ENCODE measurements at regions not wholly inside any gene's neighbourhood (a gene's known extent, or its start where the extent isn't known, plus 50 kb on each side); places are given as distances from the start of the nearest gene placed in this dataset.

DNA sequence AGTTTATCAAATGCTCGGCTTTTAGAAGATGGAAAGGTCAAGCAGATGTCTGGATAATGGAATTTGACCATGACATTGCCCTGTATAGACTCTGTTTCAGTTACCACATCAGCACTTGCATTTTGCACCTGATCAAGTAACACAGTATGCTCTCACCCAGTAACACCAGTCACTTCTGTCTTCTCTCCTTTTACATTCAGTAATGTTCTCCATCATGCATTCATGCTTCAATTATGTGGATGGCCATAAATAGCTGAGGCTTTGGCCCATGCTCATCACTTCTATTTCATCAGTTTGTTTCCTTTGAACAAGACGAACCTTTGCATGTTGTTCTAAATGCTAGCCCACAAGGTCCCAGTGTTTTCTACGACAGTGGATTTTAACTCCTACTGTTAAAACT is 322.9 kb upstream of the ACVR2A start:
- Histone ChIP-seq H3K36me3 (no peaks in the 10 kb centered on the region), H3K4me1 (ENCODE audit: low read depth) (no peaks in the 10 kb centered on the region), H3K4me3 (no peak overlapping the region), H3K9me3 (ENCODE audit: low read depth) (no peaks in the 10 kb centered on the region), H3K27me3 (no peaks in the 10 kb centered on the region), H3K27ac (no peak overlapping the region)
- TF ChIP-seq, protein P1, sequence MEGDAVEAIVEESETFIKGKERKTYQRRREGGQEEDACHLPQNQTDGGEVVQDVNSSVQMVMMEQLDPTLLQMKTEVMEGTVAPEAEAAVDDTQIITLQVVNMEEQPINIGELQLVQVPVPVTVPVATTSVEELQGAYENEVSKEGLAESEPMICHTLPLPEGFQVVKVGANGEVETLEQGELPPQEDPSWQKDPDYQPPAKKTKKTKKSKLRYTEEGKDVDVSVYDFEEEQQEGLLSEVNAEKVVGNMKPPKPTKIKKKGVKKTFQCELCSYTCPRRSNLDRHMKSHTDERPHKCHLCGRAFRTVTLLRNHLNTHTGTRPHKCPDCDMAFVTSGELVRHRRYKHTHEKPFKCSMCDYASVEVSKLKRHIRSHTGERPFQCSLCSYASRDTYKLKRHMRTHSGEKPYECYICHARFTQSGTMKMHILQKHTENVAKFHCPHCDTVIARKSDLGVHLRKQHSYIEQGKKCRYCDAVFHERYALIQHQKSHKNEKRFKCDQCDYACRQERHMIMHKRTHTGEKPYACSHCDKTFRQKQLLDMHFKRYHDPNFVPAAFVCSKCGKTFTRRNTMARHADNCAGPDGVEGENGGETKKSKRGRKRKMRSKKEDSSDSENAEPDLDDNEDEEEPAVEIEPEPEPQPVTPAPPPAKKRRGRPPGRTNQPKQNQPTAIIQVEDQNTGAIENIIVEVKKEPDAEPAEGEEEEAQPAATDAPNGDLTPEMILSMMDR (IDR thresholded peaks at IDR 0.05; ENCODE audit: low read depth, low read length) = no peak
- DNase-seq (ENCODE audit: low read depth in 1 of 2, low spot score in 1 of 2) = no peak

DNA sequence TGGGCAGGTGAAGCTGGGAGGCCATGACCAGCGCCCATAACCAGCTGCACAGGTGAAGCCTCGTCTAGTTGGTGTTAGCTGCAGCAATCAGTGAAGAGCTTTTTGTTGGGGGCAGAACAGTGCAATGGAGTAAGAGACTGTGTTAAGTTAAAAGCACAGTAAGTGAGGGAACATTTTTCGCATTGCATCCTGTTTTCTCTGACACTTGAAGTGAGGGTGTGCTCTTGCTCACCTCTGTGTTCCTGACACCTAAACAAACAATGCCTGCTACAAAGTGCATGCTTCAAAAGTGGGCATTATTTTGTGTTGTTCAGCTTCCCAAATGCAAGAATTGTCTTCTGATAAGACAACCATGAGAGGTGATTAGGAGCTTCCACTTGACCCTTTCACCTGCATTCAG is 324.0 kb upstream of the ACVR2A start:
- no peak for DNase-seq (ENCODE audit: low read depth in 1 of 2, low spot score in 1 of 2)
- no peaks in the 10 kb centered on the region for H3K4me1 ChIP-seq (ENCODE audit: low read depth)
- no peaks in the 10 kb centered on the region for H3K27me3 ChIP-seq
- no peaks in the 10 kb centered on the region for H3K36me3 ChIP-seq
- no peak overlapping the region for H3K27ac ChIP-seq
- H3K9me3 ChIP-seq (ENCODE audit: low read depth) = no peaks in the 10 kb centered on the region
- H3K4me3 ChIP-seq = no peak overlapping the region
- TF ChIP-seq, protein P1 (IDR thresholded peaks at IDR 0.05; ENCODE audit: low read depth, low read length) = no peak

DNA sequence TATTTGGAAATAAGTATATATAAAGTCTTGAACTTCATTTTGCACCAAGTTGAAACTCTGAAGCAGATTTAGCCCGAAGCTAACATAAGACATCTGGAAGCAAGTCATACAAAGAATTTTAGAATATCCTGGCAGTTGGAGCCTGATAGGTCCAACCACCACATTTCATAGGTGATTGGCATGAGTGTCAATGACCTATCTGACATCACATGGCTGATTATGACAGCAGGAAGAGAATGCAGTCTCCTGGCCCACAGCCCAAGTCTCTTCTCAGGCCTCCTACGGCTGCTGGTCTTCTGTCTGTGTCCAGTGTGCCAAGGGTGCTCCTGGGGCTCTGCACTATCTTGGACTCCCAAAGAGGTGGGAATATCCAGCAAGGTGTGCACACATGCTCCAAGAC is 325.7 kb upstream of the ACVR2A start:
- Histone ChIP-seq H3K36me3 (no peaks in the 10 kb centered on the region), H3K27ac (no peak overlapping the region), H3K4me1 (ENCODE audit: low read depth) (no peaks in the 10 kb centered on the region), H3K27me3 (no peaks in the 10 kb centered on the region), H3K4me3 (no peak overlapping the region), H3K9me3 (ENCODE audit: low read depth) (no peaks in the 10 kb centered on the region)
- no peak for DNase-seq (ENCODE audit: low read depth in 1 of 2, low spot score in 1 of 2)
- TF ChIP-seq, protein P1 (IDR thresholded peaks at IDR 0.05; ENCODE audit: low read depth, low read length) = no peak

DNA sequence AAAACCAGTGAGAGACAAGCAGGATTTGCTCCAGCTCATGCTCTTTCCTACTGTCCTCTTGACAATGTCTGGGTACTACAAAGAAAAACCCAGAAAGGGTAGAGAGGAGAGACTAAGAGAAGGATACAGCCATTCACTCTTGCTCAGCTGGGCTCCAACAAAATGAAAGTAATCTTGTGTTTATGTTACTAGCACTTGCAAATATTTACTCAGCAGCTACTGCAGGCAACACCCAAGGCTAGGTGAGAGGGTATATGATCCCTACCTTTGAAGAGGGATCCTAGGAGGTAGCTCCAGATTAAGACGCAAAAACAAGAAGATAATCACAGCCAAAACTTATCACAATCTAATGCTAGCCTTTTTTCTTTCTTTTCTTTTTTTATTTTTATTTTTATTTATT is 329.6 kb upstream of the ACVR2A start:
- Histone ChIP-seq H3K27me3 (no peaks in the 10 kb centered on the region), H3K4me3 (no peak overlapping the region), H3K27ac (no peak overlapping the region), H3K4me1 (ENCODE audit: low read depth) (no peaks in the 10 kb centered on the region), H3K36me3 (no peaks in the 10 kb centered on the region), H3K9me3 (ENCODE audit: low read depth) (no peaks in the 10 kb centered on the region)
- TF ChIP-seq, protein P1 (IDR thresholded peaks at IDR 0.05; ENCODE audit: low read depth, low read length) = no peak
- no peak for DNase-seq (ENCODE audit: low read depth in 1 of 2, low spot score in 1 of 2)

DNA sequence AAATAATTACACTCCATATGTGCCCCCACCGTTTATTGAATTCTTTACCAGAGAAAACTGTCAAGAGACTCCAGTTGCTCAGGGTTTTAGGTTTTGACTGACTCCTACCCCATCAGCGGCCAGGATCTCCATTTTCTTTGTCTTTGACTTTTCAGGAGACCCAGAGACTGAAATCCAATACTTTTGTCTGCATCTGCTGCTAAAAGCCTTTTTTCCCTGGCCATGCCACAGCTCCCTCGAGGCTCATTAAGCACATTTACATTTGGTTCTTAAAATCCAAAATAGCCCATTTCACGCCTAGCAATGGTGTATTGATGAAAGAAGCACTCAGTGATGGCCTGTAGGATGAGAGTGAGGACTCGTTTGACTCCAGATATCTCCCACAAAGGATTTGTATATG is 332.6 kb upstream of the ACVR2A start:
- no peaks in the 10 kb centered on the region for H3K36me3 ChIP-seq
- TF ChIP-seq, protein P1 (IDR thresholded peaks at IDR 0.05; ENCODE audit: low read depth, low read length) = no peak
- no peak overlapping the region for H3K27ac ChIP-seq
- no peak for DNase-seq (ENCODE audit: low read depth in 1 of 2, low spot score in 1 of 2)
- no peaks in the 10 kb centered on the region for H3K9me3 ChIP-seq (ENCODE audit: low read depth)
- H3K4me3 ChIP-seq = no peak overlapping the region
- H3K27me3 ChIP-seq = no peaks in the 10 kb centered on the region
- H3K4me1 ChIP-seq (ENCODE audit: low read depth) = no peaks in the 10 kb centered on the region

DNA sequence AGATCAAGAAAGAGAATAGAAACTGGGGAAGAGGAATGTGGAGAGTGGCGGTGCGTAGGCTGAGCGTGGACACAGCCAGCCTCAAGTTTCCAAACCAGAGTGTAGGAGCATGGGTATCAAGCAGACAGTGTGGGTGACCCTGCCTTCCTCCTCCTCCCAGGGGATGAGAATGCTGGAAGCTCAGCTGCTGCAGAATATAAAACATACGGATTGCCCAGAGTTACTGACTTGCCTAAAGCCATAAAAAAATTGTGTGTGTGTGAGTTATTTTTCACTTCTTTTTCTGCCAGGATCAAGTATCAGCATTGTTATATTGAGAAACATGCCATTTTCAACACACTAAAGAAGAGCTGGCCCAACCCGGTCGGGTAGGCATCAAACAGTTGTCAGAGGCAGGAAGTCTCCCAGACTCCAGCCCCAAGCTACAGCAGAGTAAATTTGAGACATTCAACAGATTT is 333.3 kb upstream of the ACVR2A start:
- no peaks in the 10 kb centered on the region for H3K4me1 ChIP-seq (ENCODE audit: low read depth)
- no peak overlapping the region for H3K27ac ChIP-seq
- H3K4me3 ChIP-seq = no peak overlapping the region
- no peaks in the 10 kb centered on the region for H3K36me3 ChIP-seq
- no peaks in the 10 kb centered on the region for H3K9me3 ChIP-seq (ENCODE audit: low read depth)
- H3K27me3 ChIP-seq = no peaks in the 10 kb centered on the region
- TF ChIP-seq, protein P1 (IDR thresholded peaks at IDR 0.05; ENCODE audit: low read depth, low read length) = no peak
- DNase-seq (ENCODE audit: low read depth in 1 of 2, low spot score in 1 of 2) = peak in 1 of 2 donors; percentile 65
